LNCaP clone FGC (cell line): ENCODE measurements at regions not wholly inside any gene's neighbourhood (a gene's known extent, or its start where the extent isn't known, plus 50 kb on each side); places are given as distances from the start of the nearest gene placed in this dataset.

Experiments
- DNase-seq: peaks from one replicate; pipeline ENCODE4 v3.0.0-alpha.2; 2011; ENCODE audit warnings: low read depth
- H3K4me3 ChIP-seq: 2 replicates; pipeline ENCODE4 v1.5.1; 2011; ENCODE audit warnings: mild to moderate bottlenecking, low read depth, low read length, control low read depth
- CTCF ChIP-seq: IDR thresholded peaks from 2 replicates; pipeline ENCODE4 v1.5.1; 2012; ENCODE audit warnings: mild to moderate bottlenecking; ENCODE audit not compliant: control insufficient read depth, insufficient read depth; ENCODE audit errors: extremely low read depth

GRCh38 chr2:123895651-123896050 lies 129.4 kb upstream of the CNTNAP5 start:
- no peak overlapping the region for H3K4me3 ChIP-seq
- DNase-seq, result no peak
- no peak for TF ChIP-seq CTCF

GRCh38 chr2:123901256-123901655 lies 123.8 kb upstream of the CNTNAP5 start:
- no peak for TF ChIP-seq CTCF
- H3K4me3 ChIP-seq, result no peak overlapping the region
- DNase-seq, result no peak

- no peak for DNase-seq
- TF ChIP-seq CTCF, result no peak
- no peak overlapping the region for H3K4me3 ChIP-seq
These were observed 118.7 kb upstream of the CNTNAP5 start for GRCh38 chr2:123906361-123906760.

- TF ChIP-seq CTCF, result no peak
- no peak for DNase-seq
- H3K4me3 ChIP-seq, result no peak overlapping the region
These were observed 116.6 kb upstream of the CNTNAP5 start for GRCh38 chr2:123908522-123908921.

GRCh38 chr2:123912171-123912570 lies 112.9 kb upstream of the CNTNAP5 start:
- no peak for DNase-seq
- H3K4me3 ChIP-seq, result no peak overlapping the region
- no peak for TF ChIP-seq CTCF

GRCh38 chr2:123913143-123913735 lies 111.8 kb upstream of the CNTNAP5 start:
- no peak for DNase-seq
- H3K4me3 ChIP-seq, result no peak overlapping the region
- TF ChIP-seq CTCF, result no peak

GRCh38 chr2:123915380-123915779 lies 109.7 kb upstream of the CNTNAP5 start:
- H3K4me3 ChIP-seq, result no peak overlapping the region
- no peak for TF ChIP-seq CTCF
- no peak for DNase-seq
